Peyer's patch (tissue), 4 donors: ENCODE measurements at regions not wholly inside any gene's neighbourhood (a gene's known extent, or its start where the extent isn't known, plus 50 kb on each side); places are given as distances from the start of the nearest gene placed in this dataset.

Experiments
- POLR2A ChIP-seq, 2 donors: fragments of 450-650 bp; IDR thresholded peaks; one replicate each; pipeline ENCODE4 v1.5.1; 2017; ENCODE audit warnings: antibody characterized with exemption in 2 of 2, mild to moderate bottlenecking in 2 of 2, moderate library complexity in 2 of 2
- TF ChIP-seq, protein P1 (sequence below), 6 experiments: fragments of 450-650 bp in 4 of 6; fragments of 200-600 bp in 2 of 6; sonication (generic) in 1 of 6; IDR thresholded peaks; one replicate each; pipeline ENCODE4 v1.5.1; 2017 to 2019; ENCODE audit warnings: antibody characterized with exemption in 6 of 6, mild to moderate bottlenecking in 3 of 6, moderate library complexity in 1 of 6

GRCh38 chr6:170158296-170159021, 132.4 kb downstream of the DLL1 start:
- TF ChIP-seq, protein P1, sequence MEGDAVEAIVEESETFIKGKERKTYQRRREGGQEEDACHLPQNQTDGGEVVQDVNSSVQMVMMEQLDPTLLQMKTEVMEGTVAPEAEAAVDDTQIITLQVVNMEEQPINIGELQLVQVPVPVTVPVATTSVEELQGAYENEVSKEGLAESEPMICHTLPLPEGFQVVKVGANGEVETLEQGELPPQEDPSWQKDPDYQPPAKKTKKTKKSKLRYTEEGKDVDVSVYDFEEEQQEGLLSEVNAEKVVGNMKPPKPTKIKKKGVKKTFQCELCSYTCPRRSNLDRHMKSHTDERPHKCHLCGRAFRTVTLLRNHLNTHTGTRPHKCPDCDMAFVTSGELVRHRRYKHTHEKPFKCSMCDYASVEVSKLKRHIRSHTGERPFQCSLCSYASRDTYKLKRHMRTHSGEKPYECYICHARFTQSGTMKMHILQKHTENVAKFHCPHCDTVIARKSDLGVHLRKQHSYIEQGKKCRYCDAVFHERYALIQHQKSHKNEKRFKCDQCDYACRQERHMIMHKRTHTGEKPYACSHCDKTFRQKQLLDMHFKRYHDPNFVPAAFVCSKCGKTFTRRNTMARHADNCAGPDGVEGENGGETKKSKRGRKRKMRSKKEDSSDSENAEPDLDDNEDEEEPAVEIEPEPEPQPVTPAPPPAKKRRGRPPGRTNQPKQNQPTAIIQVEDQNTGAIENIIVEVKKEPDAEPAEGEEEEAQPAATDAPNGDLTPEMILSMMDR (IDR thresholded peaks at IDR 0.05): no peak
- TF ChIP-seq POLR2A (IDR thresholded peaks at IDR 0.05): no peak
